T-helper 1 cell treated with Interleukin-12 subunit alpha and Interleukin-12 subunit beta and Interleukin-4 antibody, amounts not matched to agents 30 ng/mL and 1 ng/mL, for 36 hours (primary cell): ENCODE measurements at regions not wholly inside any gene's neighbourhood (a gene's known extent, or its start where the extent isn't known, plus 50 kb on each side); places are given as distances from the start of the nearest gene placed in this dataset.

Source experiments
- intact Hi-C: fragments of 100-400 bp; cut with micrococcal nuclease; formaldehyde crosslinking; loops from one replicate; pipeline ENCODE4 v1.15.1; 2024

GRCh38 chr10:131480066-131480465, 168.5 kb upstream of the TCERG1L start:
- intact Hi-C loops, result no loop called here

GRCh38 chr10:131480861-131481260, 169.3 kb upstream of the TCERG1L start:
- intact Hi-C loops, result no loop called here

- intact Hi-C loops, result no loop called here
These were observed 174.2 kb upstream of the TCERG1L start for GRCh38 chr10:131485732-131486131.

GRCh38 chr10:131487822-131488221, 176.3 kb upstream of the TCERG1L start:
- intact Hi-C loops, result no loop called here

GRCh38 chr10:131490991-131491594, 179.6 kb upstream of the TCERG1L start:
- intact Hi-C loops, result no loop called here

- intact Hi-C loops, result no loop called here
These were observed 180.8 kb upstream of the TCERG1L start for GRCh38 chr10:131492211-131492857.

- intact Hi-C loops, result no loop called here
These were observed 181.9 kb upstream of the TCERG1L start for GRCh38 chr10:131493432-131493831.

GRCh38 chr10:131494451-131494850, 182.9 kb upstream of the TCERG1L start:
- intact Hi-C loops, result no loop called here

- intact Hi-C loops, result no loop called here
These were observed 183.7 kb upstream of the TCERG1L start for GRCh38 chr10:131495224-131495623.

GRCh38 chr10:131495892-131496291, 184.4 kb upstream of the TCERG1L start:
- intact Hi-C loops, result no loop called here

- intact Hi-C loops, result no loop called here
These were observed 185.0 kb upstream of the TCERG1L start for GRCh38 chr10:131496351-131497052.

GRCh38 chr10:131499566-131499965, 188.0 kb upstream of the TCERG1L start:
- intact Hi-C loops, result no loop called here

- intact Hi-C loops, result no loop called here
These were observed 188.7 kb upstream of the TCERG1L start for GRCh38 chr10:131500181-131500580.

- intact Hi-C loops, result no loop called here
These were observed 189.4 kb upstream of the TCERG1L start for GRCh38 chr10:131500892-131501291.

GRCh38 chr10:131503992-131504391, 192.5 kb upstream of the TCERG1L start:
- intact Hi-C loops, result no loop called here

- intact Hi-C loops, result no loop called here
These were observed 199.9 kb upstream of the TCERG1L start for GRCh38 chr10:131511391-131511790.

- intact Hi-C loops, result no loop called here
These were observed 201.3 kb upstream of the TCERG1L start for GRCh38 chr10:131512852-131513251.

GRCh38 chr10:131513445-131513844, 201.9 kb upstream of the TCERG1L start:
- intact Hi-C loops, result no loop called here

- intact Hi-C loops, result no loop called here
These were observed 202.4 kb upstream of the TCERG1L start for GRCh38 chr10:131513901-131514300.

GRCh38 chr10:131514454-131514853, 202.9 kb upstream of the TCERG1L start:
- intact Hi-C loops, result no loop called here

- intact Hi-C loops, result no loop called here
These were observed 204.8 kb upstream of the TCERG1L start for GRCh38 chr10:131516285-131516684.

GRCh38 chr10:131517781-131518180, 206.3 kb upstream of the TCERG1L start:
- intact Hi-C loops, result no loop called here
